Fibroblast of skin of left biceps (primary cell): ENCODE measurements at regions not wholly inside any gene's neighbourhood (a gene's known extent, or its start where the extent isn't known, plus 50 kb on each side); places are given as distances from the start of the nearest gene placed in this dataset.

Experiments used
- DNase-seq, 2 experiments: peaks; one replicate each; pipeline ENCODE4 v3.0.0-alpha.2; 2013; ENCODE audit warnings: low read depth in 2 of 2

GRCh38 chr9:13990994-13991393 is 322.9 kb downstream of the NFIB start:
- no peak for DNase-seq

- DNase-seq = peak in 1 of 2 experiments; percentile 28
Observed at GRCh38 chr9:13990331-13990730, 323.6 kb downstream of the NFIB start.

GRCh38 chr9:13988944-13989343 is 325.0 kb downstream of the NFIB start:
- no peak for DNase-seq

- no peak for DNase-seq
Observed at GRCh38 chr9:13983607-13984006, 330.3 kb downstream of the NFIB start.

- DNase-seq = no peak
Observed at GRCh38 chr9:13979941-13980318, 334.0 kb downstream of the NFIB start.

GRCh38 chr9:13975611-13976290 is 338.2 kb downstream of the NFIB start:
- DNase-seq = peak in 1 of 2 experiments; percentile 42

- DNase-seq = no peak
Observed at GRCh38 chr9:13974891-13975290, 339.1 kb downstream of the NFIB start.

GRCh38 chr9:13971966-13972655 is 341.8 kb downstream of the NFIB start:
- no peak for DNase-seq

- no peak for DNase-seq
Observed at GRCh38 chr9:13971415-13971814, 342.5 kb downstream of the NFIB start.

GRCh38 chr9:13970426-13970825 is 343.5 kb downstream of the NFIB start:
- DNase-seq = no peak

- DNase-seq = no peak
Observed at GRCh38 chr9:13970018-13970417, 343.9 kb downstream of the NFIB start.

- no peak for DNase-seq
Observed at GRCh38 chr9:13967438-13967837, 346.5 kb downstream of the NFIB start.

- no peak for DNase-seq
Observed at GRCh38 chr9:13967011-13967410, 346.9 kb downstream of the NFIB start.

GRCh38 chr9:13963005-13963653 is 350.8 kb downstream of the NFIB start:
- no peak for DNase-seq

GRCh38 chr9:13962006-13962405 is 351.9 kb downstream of the NFIB start:
- DNase-seq = no peak

- DNase-seq = peak in 1 of 2 experiments; percentile 10
Observed at GRCh38 chr9:13960011-13960765, 353.8 kb downstream of the NFIB start.

GRCh38 chr9:13958672-13959071 is 355.3 kb downstream of the NFIB start:
- no peak for DNase-seq

- no peak for DNase-seq
Observed at GRCh38 chr9:13957089-13957488, 356.9 kb downstream of the NFIB start.

- peak in 1 of 2 experiments; percentile 36 for DNase-seq
Observed at GRCh38 chr9:13956107-13956506, 357.8 kb downstream of the NFIB start.

GRCh38 chr9:13952906-13953305 is 361.0 kb downstream of the NFIB start:
- DNase-seq = no peak

- DNase-seq = no peak
Observed at GRCh38 chr9:13948037-13948436, 365.9 kb downstream of the NFIB start.

- no peak for DNase-seq
Observed at GRCh38 chr9:13943176-13943575, 370.8 kb downstream of the NFIB start.
